OCI-LY1 (cell line): ENCODE measurements at regions not wholly inside any gene's neighbourhood (a gene's known extent, or its start where the extent isn't known, plus 50 kb on each side); places are given as distances from the start of the nearest gene placed in this dataset.

Source experiments
- H2AFZ ChIP-seq: fragments of 200-600 bp; sonication (generic), shearing (Covaris generic); 2 replicates; pipeline ENCODE4 v1.6.0; 2014; ENCODE audit warnings: antibody characterized with exemption, mild to moderate bottlenecking, low read length
- H3F3A ChIP-seq: fragments of 200-600 bp; sonication (generic), shearing (Covaris generic); 2 replicates; pipeline ENCODE4 v1.6.0; 2014; ENCODE audit warnings: mild to moderate bottlenecking, antibody characterized with exemption, low read length, moderate library complexity; ENCODE audit not compliant: insufficient read depth
- H3K27ac ChIP-seq: fragments of 200-600 bp; sonication (generic); 2 replicates; pipeline ENCODE4 v1.5.1; 2014; ENCODE audit warnings: low read length, mixed run types, mild to moderate bottlenecking, low read depth; ENCODE audit not compliant: poor library complexity, severe bottlenecking
- H3K27me3 ChIP-seq: fragments of 200-600 bp; sonication (generic); 2 replicates; pipeline ENCODE4 v1.6.0; 2014; ENCODE audit warnings: antibody characterized with exemption, mild to moderate bottlenecking, low read length, moderate library complexity; ENCODE audit not compliant: insufficient read depth
- H3K36me3 ChIP-seq: fragments of 200-600 bp; sonication (generic); 2 replicates; pipeline ENCODE4 v1.6.1; 2014; ENCODE audit warnings: mild to moderate bottlenecking, antibody characterized with exemption, low read length, moderate library complexity, mixed read lengths; ENCODE audit not compliant: insufficient read depth
- H3K4me1 ChIP-seq: fragments of 200-600 bp; sonication (generic); 2 replicates; pipeline ENCODE4 v1.5.1; 2014; ENCODE audit warnings: mild to moderate bottlenecking, low read length, moderate library complexity; ENCODE audit not compliant: insufficient read depth, severe bottlenecking
- H3K4me2 ChIP-seq: fragments of 200-600 bp; sonication (generic), shearing (Covaris generic); 2 replicates; pipeline ENCODE4 v1.6.1; 2014; ENCODE audit warnings: low read length
- H3K4me3 ChIP-seq: fragments of 200-600 bp; sonication (generic); 2 replicates; pipeline ENCODE4 v1.5.1; 2014; ENCODE audit warnings: low read length, low read depth, mild to moderate bottlenecking, mixed read lengths; ENCODE audit not compliant: poor library complexity, severe bottlenecking
- H3K79me2 ChIP-seq: fragments of 200-600 bp; shearing (Covaris generic); 2 replicates; pipeline ENCODE4 v1.6.1; 2016; ENCODE audit warnings: mixed run types, low read length, mixed read lengths; ENCODE audit not compliant: insufficient read depth
- H3K9ac ChIP-seq: fragments of 200-600 bp; sonication (generic), shearing (Covaris generic); 2 replicates; pipeline ENCODE4 v1.6.1; 2014; ENCODE audit warnings: mild to moderate bottlenecking, low read length, mixed read lengths
- H3K9me2 ChIP-seq: fragments of 200-600 bp; sonication (generic), shearing (Covaris generic); 2 replicates; pipeline ENCODE4 v1.6.1; 2014; ENCODE audit warnings: low read depth, mild to moderate bottlenecking, low read length, mixed read lengths
- H3K9me3 ChIP-seq: fragments of 200-600 bp; shearing (Covaris generic); 2 replicates; pipeline ENCODE4 v1.6.1; 2014; ENCODE audit warnings: low read length, mixed read lengths
- H4K20me1 ChIP-seq: fragments of 200-600 bp; sonication (generic), shearing (Covaris generic); 2 replicates; pipeline ENCODE4 v1.6.0; 2016; ENCODE audit warnings: mild to moderate bottlenecking, low read length; ENCODE audit not compliant: insufficient read depth
- CTCF ChIP-seq: fragments of 200-600 bp; sonication (generic), shearing (Covaris generic); IDR thresholded peaks from 2 replicates; pipeline ENCODE4 v1.5.1; 2017; ENCODE audit warnings: mild to moderate bottlenecking, antibody characterized with exemption, low read length, moderate library complexity, mixed read lengths
- EZH2 ChIP-seq: fragments of 200-600 bp; sonication (generic), shearing (Covaris generic); IDR thresholded peaks from 2 replicates; pipeline ENCODE4 v1.8.0; 2017; ENCODE audit warnings: borderline replicate concordance, mixed run types, mild to moderate bottlenecking, antibody characterized with exemption, low read length, moderate library complexity, mixed read lengths

GRCh38 chr4:145389550-145389949 is 92.1 kb upstream of the SMAD1 start:
- no peaks in the 10 kb centered on the region for H3K9me3 ChIP-seq
- H3K36me3 ChIP-seq: no peaks in the 10 kb centered on the region; the same call in 1 of the 2 replicates
- peaks cover 7% of the 10 kb centered on the region for H3K4me1 ChIP-seq
- no peaks in the 10 kb centered on the region for H3K79me2 ChIP-seq
- no peak overlapping the region for H3K9ac ChIP-seq
- H3K4me3 ChIP-seq: no peak overlapping the region
- no peak overlapping the region for H3K27ac ChIP-seq
- H3F3A ChIP-seq: no peaks in the 10 kb centered on the region
- no peaks in the 10 kb centered on the region for H3K9me2 ChIP-seq
- no peak for TF ChIP-seq CTCF
- no peak for TF ChIP-seq EZH2
- no peak overlapping the region for H2AFZ ChIP-seq
- no peak overlapping the region for H3K4me2 ChIP-seq
- no peaks in the 10 kb centered on the region for H4K20me1 ChIP-seq
- H3K27me3 ChIP-seq: no peaks in the 10 kb centered on the region

- H4K20me1 ChIP-seq: no peaks in the 10 kb centered on the region
- H3K36me3 ChIP-seq: no peaks in the 10 kb centered on the region; the same call in 1 of the 2 replicates
- peaks cover 7% of the 10 kb centered on the region for H3K4me1 ChIP-seq
- H3K27me3 ChIP-seq: no peaks in the 10 kb centered on the region
- H3F3A ChIP-seq: no peaks in the 10 kb centered on the region
- H3K27ac ChIP-seq: no peak overlapping the region
- H3K9me2 ChIP-seq: no peaks in the 10 kb centered on the region
- no peak overlapping the region for H2AFZ ChIP-seq
- H3K4me3 ChIP-seq: no peak overlapping the region
- H3K9me3 ChIP-seq: no peaks in the 10 kb centered on the region
- H3K9ac ChIP-seq: no peak overlapping the region
- H3K4me2 ChIP-seq: no peak overlapping the region
- no peaks in the 10 kb centered on the region for H3K79me2 ChIP-seq
- no peak for TF ChIP-seq CTCF
Measured at GRCh38 chr4:145388043-145388442, 93.6 kb upstream of the SMAD1 start.

- Histone ChIP-seq H3K9ac (no peak overlapping the region), H2AFZ (no peak overlapping the region), H3K36me3 (no peaks in the 10 kb centered on the region; the same call in 1 of the 2 replicates), H3K4me2 (no peak overlapping the region), H3K9me2 (no peaks in the 10 kb centered on the region), H3K27ac (no peak overlapping the region), H3K79me2 (no peaks in the 10 kb centered on the region), H3K27me3 (no peaks in the 10 kb centered on the region), H3K4me1 (peaks cover 7% of the 10 kb centered on the region), H3K4me3 (no peak overlapping the region), H3K9me3 (no peaks in the 10 kb centered on the region), H3F3A (no peaks in the 10 kb centered on the region), H4K20me1 (no peaks in the 10 kb centered on the region)
- no peak for TF ChIP-seq EZH2
- TF ChIP-seq CTCF: no peak
Measured at GRCh38 chr4:145387079-145387478, 94.6 kb upstream of the SMAD1 start.
